K562 (cell line): ENCODE measurements at regions not wholly inside any gene's neighbourhood (a gene's known extent, or its start where the extent isn't known, plus 50 kb on each side); places are given as distances from the start of the nearest gene placed in this dataset.

Experiments
- ILF3 ChIP-seq: fragments of 450-650 bp; IDR thresholded peaks from 2 replicates; pipeline ENCODE4 v1.6.1; 2018; ENCODE audit warnings: antibody characterized with exemption, mild to moderate bottlenecking, moderate library complexity, borderline replicate concordance
- MCM2 ChIP-seq: fragments of 450-650 bp; IDR thresholded peaks from 2 replicates; pipeline ENCODE4 v1.6.1; 2017; ENCODE audit warnings: low read depth, mild to moderate bottlenecking
- TF ChIP-seq, protein P1 (sequence below): fragments of 450-650 bp; IDR thresholded peaks from 2 replicates; pipeline ENCODE4 v1.7.0; 2016; ENCODE audit warnings: borderline replicate concordance
- TF ChIP-seq, protein P2 (sequence below): fragments of 250-450 bp; sonication (Bioruptor Pico); IDR thresholded peaks from 2 replicates; pipeline ENCODE4 v1.4.0; 2020
- TF ChIP-seq, protein P3 (sequence below), 2 experiments: IDR thresholded peaks; 2 replicates each; pipeline ENCODE4 v1.6.1; 2011; ENCODE audit warnings: borderline replicate concordance in 1 of 2, control low read depth in 1 of 2, low read depth in 1 of 2, low read length in 1 of 2, mild to moderate bottlenecking in 1 of 2, mixed read lengths in 1 of 2, moderate library complexity in 1 of 2; ENCODE audit not compliant: insufficient read depth in 1 of 2, insufficient read length in 1 of 2, poor library complexity in 1 of 2, severe bottlenecking in 1 of 2; ENCODE audit errors: extremely low read depth in 1 of 2
- TF ChIP-seq, protein P4 (sequence below): fragments of 250-450 bp; sonication (Bioruptor Pico); IDR thresholded peaks from 2 replicates; pipeline ENCODE4 v1.9.0; 2021; ENCODE audit warnings: mild to moderate bottlenecking, inconsistent platforms
- TF ChIP-seq, protein P5 (sequence below), 3 experiments: IDR thresholded peaks in 2 of 3; conservative IDR thresholded peaks in 1 of 3; 2 replicates each; pipeline ENCODE4 v1.5.1; 2011 to 2012; ENCODE audit warnings: low read length in 3 of 3, mild to moderate bottlenecking in 3 of 3, control low read depth in 2 of 3, improper control_type of control experiment in 1 of 3, inconsistent platforms in 1 of 3, low read depth in 1 of 3, mixed read lengths in 1 of 3, moderate library complexity in 1 of 3; ENCODE audit not compliant: insufficient read depth in 2 of 3

DNA sequence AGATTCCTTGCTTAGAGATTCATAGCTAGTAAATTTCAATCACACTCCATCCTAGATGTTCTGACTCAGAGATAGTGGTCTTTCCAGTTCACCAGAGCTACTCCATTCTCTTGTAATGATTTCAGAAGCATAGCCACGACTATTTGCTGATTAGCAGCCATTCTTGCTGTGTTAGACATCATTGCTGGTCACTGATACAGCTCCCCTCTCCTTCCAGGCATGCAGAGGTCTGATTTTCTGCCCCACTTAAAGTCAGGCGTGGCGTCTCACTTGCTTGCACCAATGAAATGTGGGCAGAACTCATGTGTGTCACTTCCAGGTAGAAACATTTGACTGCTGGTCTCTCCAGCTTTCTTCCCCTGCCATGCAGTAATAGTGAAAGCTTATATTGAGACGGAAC, 168.9 kb upstream of the JARID2 start (continued):
- TF ChIP-seq, protein P1, sequence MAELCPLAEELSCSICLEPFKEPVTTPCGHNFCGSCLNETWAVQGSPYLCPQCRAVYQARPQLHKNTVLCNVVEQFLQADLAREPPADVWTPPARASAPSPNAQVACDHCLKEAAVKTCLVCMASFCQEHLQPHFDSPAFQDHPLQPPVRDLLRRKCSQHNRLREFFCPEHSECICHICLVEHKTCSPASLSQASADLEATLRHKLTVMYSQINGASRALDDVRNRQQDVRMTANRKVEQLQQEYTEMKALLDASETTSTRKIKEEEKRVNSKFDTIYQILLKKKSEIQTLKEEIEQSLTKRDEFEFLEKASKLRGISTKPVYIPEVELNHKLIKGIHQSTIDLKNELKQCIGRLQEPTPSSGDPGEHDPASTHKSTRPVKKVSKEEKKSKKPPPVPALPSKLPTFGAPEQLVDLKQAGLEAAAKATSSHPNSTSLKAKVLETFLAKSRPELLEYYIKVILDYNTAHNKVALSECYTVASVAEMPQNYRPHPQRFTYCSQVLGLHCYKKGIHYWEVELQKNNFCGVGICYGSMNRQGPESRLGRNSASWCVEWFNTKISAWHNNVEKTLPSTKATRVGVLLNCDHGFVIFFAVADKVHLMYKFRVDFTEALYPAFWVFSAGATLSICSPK, result no peak
- TF ChIP-seq, protein P2, sequence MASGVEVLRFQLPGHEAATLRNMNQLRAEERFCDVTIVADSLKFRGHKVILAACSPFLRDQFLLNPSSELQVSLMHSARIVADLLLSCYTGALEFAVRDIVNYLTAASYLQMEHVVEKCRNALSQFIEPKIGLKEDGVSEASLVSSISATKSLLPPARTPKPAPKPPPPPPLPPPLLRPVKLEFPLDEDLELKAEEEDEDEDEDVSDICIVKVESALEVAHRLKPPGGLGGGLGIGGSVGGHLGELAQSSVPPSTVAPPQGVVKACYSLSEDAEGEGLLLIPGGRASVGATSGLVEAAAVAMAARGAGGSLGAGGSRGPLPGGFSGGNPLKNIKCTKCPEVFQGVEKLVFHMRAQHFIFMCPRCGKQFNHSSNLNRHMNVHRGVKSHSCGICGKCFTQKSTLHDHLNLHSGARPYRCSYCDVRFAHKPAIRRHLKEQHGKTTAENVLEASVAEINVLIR (CRISPR knock-in tag), result no peak
- TF ChIP-seq ILF3 (no peak), MCM2 (no peak)
- TF ChIP-seq, protein P3, sequence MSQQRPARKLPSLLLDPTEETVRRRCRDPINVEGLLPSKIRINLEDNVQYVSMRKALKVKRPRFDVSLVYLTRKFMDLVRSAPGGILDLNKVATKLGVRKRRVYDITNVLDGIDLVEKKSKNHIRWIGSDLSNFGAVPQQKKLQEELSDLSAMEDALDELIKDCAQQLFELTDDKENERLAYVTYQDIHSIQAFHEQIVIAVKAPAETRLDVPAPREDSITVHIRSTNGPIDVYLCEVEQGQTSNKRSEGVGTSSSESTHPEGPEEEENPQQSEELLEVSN (IDR thresholded peaks at IDR 0.05; ENCODE audit: borderline replicate concordance in 1 of 2, extremely low read depth in 1 of 2, insufficient read depth in 1 of 2, insufficient read length in 1 of 2, low read depth in 1 of 2, low read length in 1 of 2, poor library complexity in 1 of 2, severe bottlenecking in 1 of 2), result no peak
- TF ChIP-seq, protein P4, sequence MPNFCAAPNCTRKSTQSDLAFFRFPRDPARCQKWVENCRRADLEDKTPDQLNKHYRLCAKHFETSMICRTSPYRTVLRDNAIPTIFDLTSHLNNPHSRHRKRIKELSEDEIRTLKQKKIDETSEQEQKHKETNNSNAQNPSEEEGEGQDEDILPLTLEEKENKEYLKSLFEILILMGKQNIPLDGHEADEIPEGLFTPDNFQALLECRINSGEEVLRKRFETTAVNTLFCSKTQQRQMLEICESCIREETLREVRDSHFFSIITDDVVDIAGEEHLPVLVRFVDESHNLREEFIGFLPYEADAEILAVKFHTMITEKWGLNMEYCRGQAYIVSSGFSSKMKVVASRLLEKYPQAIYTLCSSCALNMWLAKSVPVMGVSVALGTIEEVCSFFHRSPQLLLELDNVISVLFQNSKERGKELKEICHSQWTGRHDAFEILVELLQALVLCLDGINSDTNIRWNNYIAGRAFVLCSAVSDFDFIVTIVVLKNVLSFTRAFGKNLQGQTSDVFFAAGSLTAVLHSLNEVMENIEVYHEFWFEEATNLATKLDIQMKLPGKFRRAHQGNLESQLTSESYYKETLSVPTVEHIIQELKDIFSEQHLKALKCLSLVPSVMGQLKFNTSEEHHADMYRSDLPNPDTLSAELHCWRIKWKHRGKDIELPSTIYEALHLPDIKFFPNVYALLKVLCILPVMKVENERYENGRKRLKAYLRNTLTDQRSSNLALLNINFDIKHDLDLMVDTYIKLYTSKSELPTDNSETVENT (CRISPR knock-in tag), result no peak
- TF ChIP-seq, protein P5, sequence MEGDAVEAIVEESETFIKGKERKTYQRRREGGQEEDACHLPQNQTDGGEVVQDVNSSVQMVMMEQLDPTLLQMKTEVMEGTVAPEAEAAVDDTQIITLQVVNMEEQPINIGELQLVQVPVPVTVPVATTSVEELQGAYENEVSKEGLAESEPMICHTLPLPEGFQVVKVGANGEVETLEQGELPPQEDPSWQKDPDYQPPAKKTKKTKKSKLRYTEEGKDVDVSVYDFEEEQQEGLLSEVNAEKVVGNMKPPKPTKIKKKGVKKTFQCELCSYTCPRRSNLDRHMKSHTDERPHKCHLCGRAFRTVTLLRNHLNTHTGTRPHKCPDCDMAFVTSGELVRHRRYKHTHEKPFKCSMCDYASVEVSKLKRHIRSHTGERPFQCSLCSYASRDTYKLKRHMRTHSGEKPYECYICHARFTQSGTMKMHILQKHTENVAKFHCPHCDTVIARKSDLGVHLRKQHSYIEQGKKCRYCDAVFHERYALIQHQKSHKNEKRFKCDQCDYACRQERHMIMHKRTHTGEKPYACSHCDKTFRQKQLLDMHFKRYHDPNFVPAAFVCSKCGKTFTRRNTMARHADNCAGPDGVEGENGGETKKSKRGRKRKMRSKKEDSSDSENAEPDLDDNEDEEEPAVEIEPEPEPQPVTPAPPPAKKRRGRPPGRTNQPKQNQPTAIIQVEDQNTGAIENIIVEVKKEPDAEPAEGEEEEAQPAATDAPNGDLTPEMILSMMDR (IDR thresholded peaks at IDR 0.05 in 2 of 3, conservative IDR thresholded peaks at IDR 0.05 in 1 of 3; ENCODE audit: insufficient read depth in 2 of 3, low read depth in 1 of 3, low read length in 3 of 3), result no peak
